GM12891 (cell line): ENCODE measurements at regions not wholly inside any gene's neighbourhood (a gene's known extent, or its start where the extent isn't known, plus 50 kb on each side); places are given as distances from the start of the nearest gene placed in this dataset.

Experiments
- POLR2A ChIP-seq: IDR thresholded peaks from 2 replicates; pipeline ENCODE4 v1.6.1; 2011; ENCODE audit warnings: low read depth, low read length, control low read depth
- POLR2AphosphoS5 ChIP-seq: IDR thresholded peaks from 2 replicates; pipeline ENCODE4 v1.6.1; 2011; ENCODE audit warnings: low read depth, low read length, control low read depth
- POU2F2 ChIP-seq: IDR thresholded peaks from 2 replicates; pipeline ENCODE4 v1.6.1; 2011; ENCODE audit warnings: low read depth, mild to moderate bottlenecking, control low read depth, low read length, moderate library complexity
- SPI1 ChIP-seq: IDR thresholded peaks from 2 replicates; pipeline ENCODE4 v1.6.1; 2011; ENCODE audit warnings: low read depth, low read length, control low read depth
- TAF1 ChIP-seq: IDR thresholded peaks from 2 replicates; pipeline ENCODE4 v1.6.1; 2011; ENCODE audit warnings: low read depth, low read length, control low read depth

DNA sequence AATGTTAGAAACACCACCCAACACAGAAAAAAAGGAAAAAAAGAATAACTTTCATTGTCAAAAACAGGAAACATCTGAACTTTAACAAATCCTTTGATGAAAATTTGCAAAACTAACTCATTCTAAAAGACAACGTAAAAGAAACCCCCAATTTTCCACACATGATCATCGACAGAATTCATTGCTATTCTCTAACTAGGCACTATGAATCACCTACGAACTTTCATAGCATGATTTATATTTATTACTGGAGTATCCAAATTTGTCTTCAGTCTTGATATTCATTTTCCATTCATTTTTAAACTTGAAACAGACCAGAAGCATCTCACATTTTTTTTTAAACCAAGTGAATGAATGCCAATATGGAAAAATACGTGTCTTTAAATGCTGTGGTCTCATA is 514.6 kb downstream of the TLE4 start:
- TF ChIP-seq POLR2A: no peak
- TF ChIP-seq POLR2AphosphoS5: no peak
- TF ChIP-seq POU2F2: no peak
- no peak for TF ChIP-seq TAF1
- TF ChIP-seq SPI1: no peak
